ENCODE measurements at regions not wholly inside any gene's neighbourhood (a gene's known extent, or its start where the extent isn't known, plus 50 kb on each side); places are given as distances from the start of the nearest gene placed in this dataset.

GRCh38 chr11:116507016-116507415 is 265.8 kb downstream of the BUD13 start:
- no peak for DNase-seq (ENCODE audit: low spot score)
- Mint-ChIP-seq H3K4me1 (ENCODE audit: unreplicated experiment) (peaks cover 5% of the 10 kb centered on the region), H3K4me3 (ENCODE audit: unreplicated experiment) (no peak overlapping the region), H3K36me3 (ENCODE audit: low read depth, unreplicated experiment) (no peaks in the 10 kb centered on the region), H3K27ac (ENCODE audit: unreplicated experiment) (no peak overlapping the region), H3K9me3 (ENCODE audit: unreplicated experiment) (no peaks in the 10 kb centered on the region), H3K27me3 (ENCODE audit: unreplicated experiment) (peaks cover 1% of the 10 kb centered on the region)
- TF ChIP-seq, protein P1, sequence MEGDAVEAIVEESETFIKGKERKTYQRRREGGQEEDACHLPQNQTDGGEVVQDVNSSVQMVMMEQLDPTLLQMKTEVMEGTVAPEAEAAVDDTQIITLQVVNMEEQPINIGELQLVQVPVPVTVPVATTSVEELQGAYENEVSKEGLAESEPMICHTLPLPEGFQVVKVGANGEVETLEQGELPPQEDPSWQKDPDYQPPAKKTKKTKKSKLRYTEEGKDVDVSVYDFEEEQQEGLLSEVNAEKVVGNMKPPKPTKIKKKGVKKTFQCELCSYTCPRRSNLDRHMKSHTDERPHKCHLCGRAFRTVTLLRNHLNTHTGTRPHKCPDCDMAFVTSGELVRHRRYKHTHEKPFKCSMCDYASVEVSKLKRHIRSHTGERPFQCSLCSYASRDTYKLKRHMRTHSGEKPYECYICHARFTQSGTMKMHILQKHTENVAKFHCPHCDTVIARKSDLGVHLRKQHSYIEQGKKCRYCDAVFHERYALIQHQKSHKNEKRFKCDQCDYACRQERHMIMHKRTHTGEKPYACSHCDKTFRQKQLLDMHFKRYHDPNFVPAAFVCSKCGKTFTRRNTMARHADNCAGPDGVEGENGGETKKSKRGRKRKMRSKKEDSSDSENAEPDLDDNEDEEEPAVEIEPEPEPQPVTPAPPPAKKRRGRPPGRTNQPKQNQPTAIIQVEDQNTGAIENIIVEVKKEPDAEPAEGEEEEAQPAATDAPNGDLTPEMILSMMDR (IDR thresholded peaks at IDR 0.05; ENCODE audit: unreplicated experiment): no peak

GRCh38 chr11:116506263-116506825 is 266.4 kb downstream of the BUD13 start:
- H3K36me3 Mint-ChIP-seq (ENCODE audit: low read depth, unreplicated experiment): no peaks in the 10 kb centered on the region
- H3K27me3 Mint-ChIP-seq (ENCODE audit: unreplicated experiment): peaks cover 1% of the 10 kb centered on the region
- no peak for DNase-seq (ENCODE audit: low spot score)
- H3K27ac Mint-ChIP-seq (ENCODE audit: unreplicated experiment): no peak overlapping the region
- TF ChIP-seq, protein P1 (IDR thresholded peaks at IDR 0.05; ENCODE audit: unreplicated experiment): no peak
- peaks cover 5% of the 10 kb centered on the region for H3K4me1 Mint-ChIP-seq (ENCODE audit: unreplicated experiment)
- no peaks in the 10 kb centered on the region for H3K9me3 Mint-ChIP-seq (ENCODE audit: unreplicated experiment)
- no peak overlapping the region for H3K4me3 Mint-ChIP-seq (ENCODE audit: unreplicated experiment)

DNA sequence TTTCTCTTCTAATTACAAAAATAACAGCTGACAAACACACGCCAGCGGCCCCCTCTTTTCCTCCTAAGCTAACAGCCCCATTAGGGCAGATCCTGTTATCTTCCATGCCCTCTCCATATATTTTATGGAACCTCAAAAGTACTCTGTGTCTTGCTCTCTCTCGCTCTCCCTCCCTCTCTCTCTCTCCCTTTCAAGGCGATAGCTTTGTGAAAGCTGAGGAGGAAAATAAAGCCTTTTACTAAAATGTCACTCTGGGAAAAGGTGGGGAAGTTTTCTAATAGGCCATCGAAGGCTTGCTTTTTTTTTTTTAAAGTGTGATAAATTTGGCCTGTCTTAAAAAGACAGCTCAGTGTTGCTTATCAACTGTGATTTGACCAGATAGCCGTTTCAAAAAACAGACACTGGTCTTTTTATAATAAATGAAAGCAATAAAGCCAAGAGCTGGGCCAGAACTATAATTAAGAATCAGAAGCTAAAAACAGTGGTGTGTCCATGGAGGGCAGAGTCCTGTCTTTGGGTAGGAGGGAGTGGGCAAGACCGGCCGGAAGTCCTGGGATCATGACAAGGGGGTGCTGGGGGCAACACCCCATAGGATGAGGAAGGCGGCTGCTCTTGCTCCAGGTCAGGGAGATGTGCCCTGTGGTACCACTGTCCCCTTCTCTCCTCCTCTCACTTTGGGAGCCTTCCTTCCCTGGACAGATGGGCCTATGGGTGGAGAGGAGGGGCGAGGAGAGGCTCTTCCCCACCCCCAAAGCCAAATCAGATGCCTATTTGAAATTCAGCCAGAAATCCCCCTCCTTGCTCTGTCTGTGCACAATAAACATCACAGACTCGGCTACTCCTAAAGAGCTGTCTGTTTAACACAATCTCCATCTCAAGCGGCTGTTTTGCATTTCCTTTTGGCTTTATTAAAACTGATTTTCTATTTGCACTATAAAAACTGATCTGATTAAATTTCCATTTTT is 267.2 kb downstream of the BUD13 start:
- no peaks in the 10 kb centered on the region for H3K36me3 Mint-ChIP-seq (ENCODE audit: low read depth, unreplicated experiment)
- no peak for DNase-seq (ENCODE audit: low spot score)
- peaks cover 5% of the 10 kb centered on the region for H3K4me1 Mint-ChIP-seq (ENCODE audit: unreplicated experiment)
- peaks cover 1% of the 10 kb centered on the region for H3K27me3 Mint-ChIP-seq (ENCODE audit: unreplicated experiment)
- no peaks in the 10 kb centered on the region for H3K9me3 Mint-ChIP-seq (ENCODE audit: unreplicated experiment)
- no peak overlapping the region for H3K27ac Mint-ChIP-seq (ENCODE audit: unreplicated experiment)
- no peak overlapping the region for H3K4me3 Mint-ChIP-seq (ENCODE audit: unreplicated experiment)
- TF ChIP-seq, protein P1 (IDR thresholded peaks at IDR 0.05; ENCODE audit: unreplicated experiment): no peak

GRCh38 chr11:116504541-116505297 is 268.1 kb downstream of the BUD13 start:
- DNase-seq (ENCODE audit: low spot score): no peak
- peaks cover 1% of the 10 kb centered on the region for H3K27me3 Mint-ChIP-seq (ENCODE audit: unreplicated experiment)
- TF ChIP-seq, protein P1 (IDR thresholded peaks at IDR 0.05; ENCODE audit: unreplicated experiment): no peak
- no peaks in the 10 kb centered on the region for H3K9me3 Mint-ChIP-seq (ENCODE audit: unreplicated experiment)
- peaks cover 5% of the 10 kb centered on the region for H3K4me1 Mint-ChIP-seq (ENCODE audit: unreplicated experiment)
- no peak overlapping the region for H3K4me3 Mint-ChIP-seq (ENCODE audit: unreplicated experiment)
- no peaks in the 10 kb centered on the region for H3K36me3 Mint-ChIP-seq (ENCODE audit: low read depth, unreplicated experiment)
- no peak overlapping the region for H3K27ac Mint-ChIP-seq (ENCODE audit: unreplicated experiment)

Data from endothelial cell (in vitro differentiated cells).